MCF 10A (cell line): ENCODE measurements at regions not wholly inside any gene's neighbourhood (a gene's known extent, or its start where the extent isn't known, plus 50 kb on each side); places are given as distances from the start of the nearest gene placed in this dataset.
"Not testable (repeated sequence)": the region's sequence is repeated elsewhere in the genome, so short reads cannot be mapped to it uniquely, and the experiment has no call there.

Experiments used
- BruUV-seq: library from RNA; stranded (reverse); fragments of 400-500 nt; replicated peaks from 2 replicates; lab custom pipeline; 2021; lab: Mats Ljungman, UMichigan
- CTCF ChIA-PET: fragments of 300-600 bp; sonication (Branson Sonifier 250); formaldehyde crosslinking; extraction: SDS; loops from one replicate; lab custom pipeline; 2021; ENCODE audit warnings: antibody characterized with exemption, inconsistent platforms; lab: Yijun Ruan, JAX
- POLR2A ChIA-PET: fragments of 300-600, 350-650 bp; sonication (Branson Sonifier 250); formaldehyde crosslinking; extraction: SDS; loops from one replicate; lab custom pipeline; 2020; ENCODE audit warnings: antibody characterized with exemption, inconsistent platforms; lab: Yijun Ruan, JAX
- DNase-seq: peaks from one replicate; pipeline ENCODE4 v3.0.0-alpha.2; 2018; ENCODE audit not compliant: unreplicated experiment
- H3K27ac Mint-ChIP-seq: one replicate; pipeline ENCODE4 v1.8.0; 2022; ENCODE audit warnings: mild to moderate bottlenecking, low read depth, mixed read lengths; ENCODE audit not compliant: unreplicated experiment
- H3K27me3 Mint-ChIP-seq: one replicate; pipeline ENCODE4 v1.8.0; 2022; ENCODE audit warnings: mixed read lengths; ENCODE audit not compliant: insufficient read depth, unreplicated experiment
- H3K36me3 Mint-ChIP-seq: one replicate; pipeline ENCODE4 v1.8.0; 2022; ENCODE audit warnings: mild to moderate bottlenecking, moderate library complexity, mixed read lengths; ENCODE audit not compliant: insufficient read depth, unreplicated experiment
- H3K4me1 Mint-ChIP-seq: one replicate; pipeline ENCODE4 v1.8.0; 2022; ENCODE audit warnings: mixed read lengths; ENCODE audit not compliant: insufficient read depth, unreplicated experiment
- H3K4me3 Mint-ChIP-seq: one replicate; pipeline ENCODE4 v1.8.0; 2022; ENCODE audit warnings: mild to moderate bottlenecking, moderate library complexity, mixed read lengths; ENCODE audit not compliant: unreplicated experiment
- H3K9me3 Mint-ChIP-seq: one replicate; pipeline ENCODE4 v1.8.0; 2022; ENCODE audit warnings: mixed read lengths; ENCODE audit not compliant: unreplicated experiment
- intact Hi-C: fragments of 100-400 bp; cut with micrococcal nuclease; formaldehyde crosslinking; loops from 2 replicates; pipeline ENCODE4 v1.14.1; 2022
- TF ChIP-seq, protein P1 (sequence below): fragments of 200-600 bp; IDR thresholded peaks from one replicate; pipeline ENCODE4 v1.8.0; 2022; ENCODE audit warnings: antibody characterized with exemption, mild to moderate bottlenecking; ENCODE audit not compliant: unreplicated experiment

GRCh38 chr4:72706684-72707083, 137.7 kb upstream of the ADAMTS3 start:
- ChIA-PET POLR2A (no interaction called here), CTCF (interaction anchor here (1.2 kb wide), 1 partner anchor 180 kb away, joined by 3 read pairs; no protein-coding TSS in a partner anchor)
- H3K36me3 Mint-ChIP-seq = no peaks in the 10 kb centered on the region
- intact Hi-C loops = no loop called here
- TF ChIP-seq, protein P1, sequence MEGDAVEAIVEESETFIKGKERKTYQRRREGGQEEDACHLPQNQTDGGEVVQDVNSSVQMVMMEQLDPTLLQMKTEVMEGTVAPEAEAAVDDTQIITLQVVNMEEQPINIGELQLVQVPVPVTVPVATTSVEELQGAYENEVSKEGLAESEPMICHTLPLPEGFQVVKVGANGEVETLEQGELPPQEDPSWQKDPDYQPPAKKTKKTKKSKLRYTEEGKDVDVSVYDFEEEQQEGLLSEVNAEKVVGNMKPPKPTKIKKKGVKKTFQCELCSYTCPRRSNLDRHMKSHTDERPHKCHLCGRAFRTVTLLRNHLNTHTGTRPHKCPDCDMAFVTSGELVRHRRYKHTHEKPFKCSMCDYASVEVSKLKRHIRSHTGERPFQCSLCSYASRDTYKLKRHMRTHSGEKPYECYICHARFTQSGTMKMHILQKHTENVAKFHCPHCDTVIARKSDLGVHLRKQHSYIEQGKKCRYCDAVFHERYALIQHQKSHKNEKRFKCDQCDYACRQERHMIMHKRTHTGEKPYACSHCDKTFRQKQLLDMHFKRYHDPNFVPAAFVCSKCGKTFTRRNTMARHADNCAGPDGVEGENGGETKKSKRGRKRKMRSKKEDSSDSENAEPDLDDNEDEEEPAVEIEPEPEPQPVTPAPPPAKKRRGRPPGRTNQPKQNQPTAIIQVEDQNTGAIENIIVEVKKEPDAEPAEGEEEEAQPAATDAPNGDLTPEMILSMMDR = no peak
- DNase-seq = no peak
- H3K4me1 Mint-ChIP-seq = no peaks in the 10 kb centered on the region
- no peak overlapping the region for H3K4me3 Mint-ChIP-seq
- BruUV-seq = no TSS peak
- no peak overlapping the region for H3K27ac Mint-ChIP-seq
- no peaks in the 10 kb centered on the region for H3K9me3 Mint-ChIP-seq
- no peaks in the 10 kb centered on the region for H3K27me3 Mint-ChIP-seq

DNA sequence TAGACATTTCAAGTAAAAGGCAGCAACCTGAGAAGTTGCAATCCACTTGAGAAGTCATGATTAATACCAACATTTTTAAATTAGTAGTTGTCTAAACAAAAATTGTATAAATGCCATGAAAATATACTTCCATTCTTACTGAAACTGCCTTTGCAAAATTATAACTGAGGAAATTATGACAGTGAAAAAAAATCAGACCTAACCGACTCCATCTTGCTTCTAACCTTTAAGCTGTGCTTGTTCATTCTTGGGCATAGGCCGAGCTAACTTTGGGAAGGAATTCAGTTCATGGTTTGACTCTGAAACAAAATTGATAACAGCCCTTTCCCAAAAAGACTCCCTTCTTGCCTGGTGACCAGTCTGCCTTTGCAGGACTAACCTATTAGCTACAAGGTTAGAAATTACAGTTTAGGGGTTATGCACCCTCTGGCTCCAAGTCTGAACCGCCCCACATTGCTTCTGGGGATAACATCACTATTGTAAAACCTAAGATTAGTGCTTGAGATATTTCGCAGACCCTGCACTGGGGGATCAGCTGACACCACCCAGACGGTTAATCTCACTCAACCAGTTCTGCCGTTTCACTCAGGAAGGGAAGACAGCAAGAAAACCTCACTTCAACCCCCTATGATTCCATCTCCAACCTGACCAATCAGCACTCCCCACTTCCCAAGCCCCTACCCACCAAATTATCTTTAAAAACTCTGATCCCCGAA, 136.1 kb upstream of the ADAMTS3 start:
- CTCF ChIA-PET = interaction anchor here (0.6 to 1.5 kb wide), 4 partner anchors 11 to 268 kb away, joined by 3 to 5 read pairs (median 4); no protein-coding TSS in a partner anchor
- H3K27ac Mint-ChIP-seq, H3K9me3 Mint-ChIP-seq, H3K27me3 Mint-ChIP-seq, BruUV-seq, H3K4me1 Mint-ChIP-seq, H3K4me3 Mint-ChIP-seq, H3K36me3 Mint-ChIP-seq, POLR2A ChIA-PET, DNase-seq: not testable (repeated sequence)
- intact Hi-C loops = loop anchor here (5.0 kb wide), 3 partner anchors 138 to 552 kb away; partner anchors contain the start of genes ADAMTS3 and ANKRD17

GRCh38 chr4:72702948-72703347, 133.9 kb upstream of the ADAMTS3 start:
- no peaks in the 10 kb centered on the region for H3K27me3 Mint-ChIP-seq
- no peak overlapping the region for H3K27ac Mint-ChIP-seq
- no peak for DNase-seq
- ChIA-PET POLR2A (interaction anchor here (0.7 kb wide), 1 partner anchor 1253 kb away, joined by 3 read pairs; no protein-coding TSS in a partner anchor), CTCF (interaction anchor here (0.6 to 2.1 kb wide), 14 partner anchors 12 to 402 kb away, joined by 3 to 12 read pairs (median 3); no protein-coding TSS in a partner anchor)
- H3K4me1 Mint-ChIP-seq = no peaks in the 10 kb centered on the region
- H3K9me3 Mint-ChIP-seq = no peaks in the 10 kb centered on the region
- no TSS peak for BruUV-seq
- no peaks in the 10 kb centered on the region for H3K36me3 Mint-ChIP-seq
- TF ChIP-seq, protein P1 = no peak
- H3K4me3 Mint-ChIP-seq = no peak overlapping the region
- intact Hi-C loops = loop anchor here (1.0 to 5.0 kb wide), 8 partner anchors 136 to 554 kb away; partner anchors contain the start of genes ADAMTS3 and ANKRD17

DNA sequence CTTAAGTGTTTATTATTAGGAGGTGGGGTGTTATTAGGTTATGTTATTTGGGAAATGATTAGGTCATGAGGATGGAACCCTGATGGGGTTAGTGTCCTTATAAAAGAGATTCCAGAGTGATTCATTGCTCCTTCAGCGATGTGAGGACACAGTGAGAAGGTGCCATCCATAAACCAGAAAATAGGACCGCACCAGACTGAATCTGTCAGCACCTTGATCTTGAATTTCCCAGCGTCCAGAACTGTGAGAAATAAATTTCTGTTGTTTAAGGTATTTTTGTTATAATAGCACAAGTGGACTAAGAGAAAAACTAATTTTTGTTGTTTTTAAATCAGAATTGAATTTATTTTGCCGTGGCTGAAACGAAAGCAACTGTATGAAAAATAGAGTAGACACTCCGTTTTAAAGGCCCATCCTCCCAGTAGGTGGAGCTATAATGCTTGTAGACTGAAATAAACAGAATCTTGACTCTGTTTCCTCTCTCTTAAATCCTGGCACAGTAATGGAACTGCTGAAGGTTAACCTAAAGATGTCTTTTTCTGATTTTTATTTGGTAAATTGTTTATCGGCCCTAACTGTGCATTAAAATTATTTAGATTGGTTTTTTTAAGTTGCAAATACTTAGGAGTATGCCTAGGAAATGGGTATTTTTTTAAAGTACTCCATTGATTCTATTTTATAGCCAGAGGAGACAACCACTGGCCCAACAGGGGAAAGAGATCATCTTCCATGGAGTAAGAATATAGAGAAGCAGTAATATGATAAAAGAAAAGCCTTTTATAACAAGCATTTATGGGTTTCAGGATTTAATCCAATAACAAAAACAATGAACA, 133.2 kb upstream of the ADAMTS3 start:
- Mint-ChIP-seq H3K27ac (peak overlapping the region; percentile 49), H3K4me3 (peak overlapping the region; percentile 78), H3K27me3 (no peaks in the 10 kb centered on the region), H3K9me3 (no peaks in the 10 kb centered on the region), H3K4me1 (no peaks in the 10 kb centered on the region), H3K36me3 (no peaks in the 10 kb centered on the region)
- TF ChIP-seq, protein P1 = peak; percentile 60
- intact Hi-C loops = loop anchor here (1.0 to 5.0 kb wide), 8 partner anchors 135 to 555 kb away; partner anchors contain the start of genes ADAMTS3 and ANKRD17
- no TSS peak for BruUV-seq
- DNase-seq = peak; percentile 75
- POLR2A ChIA-PET = interaction anchor here (0.7 kb wide), 1 partner anchor 1252 kb away, joined by 3 read pairs; no protein-coding TSS in a partner anchor
- CTCF ChIA-PET = interaction anchor here (0.6 to 2.1 kb wide), 13 partner anchors 13 to 401 kb away, joined by 3 to 12 read pairs (median 3); no protein-coding TSS in a partner anchor
